ENCODE measurements at regions not wholly inside any gene's neighbourhood (a gene's known extent, or its start where the extent isn't known, plus 50 kb on each side); places are given as distances from the start of the nearest gene placed in this dataset.

DNA sequence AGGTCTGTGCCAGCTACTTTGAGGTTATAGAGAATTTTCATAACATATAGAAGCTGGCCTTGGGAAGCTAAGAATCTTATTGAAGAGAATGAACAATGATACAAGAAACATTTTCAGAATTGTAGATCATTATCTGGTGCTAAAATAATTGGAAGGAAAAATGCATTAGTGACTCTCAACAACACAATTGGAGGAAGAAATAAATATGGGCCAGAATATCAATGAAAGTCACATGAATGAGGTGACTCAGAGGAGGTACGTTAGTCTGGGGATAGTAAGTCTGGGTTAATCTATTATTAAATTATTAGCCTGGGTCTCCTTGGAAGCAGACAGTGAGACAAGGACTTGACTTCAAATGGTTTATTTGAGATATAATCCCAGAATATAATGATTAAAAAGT lies 529.3 kb upstream of the SLIT2 start:
- DNase-seq (ENCODE audit: low read depth) = no peak

DNA sequence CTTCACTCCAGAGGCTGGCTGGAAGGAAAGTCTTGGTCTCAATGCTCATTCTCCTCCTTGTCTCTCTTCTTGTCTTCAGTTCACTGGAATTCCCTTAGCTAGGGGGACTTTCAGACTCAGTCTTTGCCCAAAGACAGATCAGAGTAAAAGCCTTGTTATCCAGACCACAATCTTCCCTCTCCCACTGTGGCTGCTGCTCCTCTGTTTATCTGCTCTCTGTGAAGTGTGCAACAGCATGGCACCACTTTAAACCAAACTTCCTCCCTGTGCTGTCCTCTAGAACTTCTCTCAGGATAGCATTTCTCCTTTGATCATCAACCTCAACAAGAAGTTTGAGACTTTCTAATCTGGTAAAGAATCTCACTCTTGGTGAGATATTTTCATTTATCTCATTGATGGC lies 530.1 kb upstream of the SLIT2 start:
- no peak for DNase-seq (ENCODE audit: low read depth)

DNA sequence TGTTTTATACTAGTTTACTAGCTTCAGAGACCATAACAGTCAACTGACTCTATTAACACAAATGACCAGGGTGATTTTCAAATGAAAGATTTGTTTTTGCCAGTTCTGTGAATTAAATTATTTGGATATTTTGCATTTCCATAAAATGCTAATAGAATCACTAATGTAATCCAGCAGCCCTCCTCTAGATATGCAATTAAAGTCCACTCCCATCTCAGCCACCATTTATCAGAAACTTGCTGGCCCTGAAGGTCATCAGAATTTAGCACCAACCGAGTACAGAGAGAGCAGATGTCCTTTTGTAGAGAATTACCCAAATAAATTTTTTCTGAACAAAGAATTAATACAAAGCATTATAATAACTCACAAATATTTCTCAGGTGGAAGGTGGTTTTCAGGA lies 531.1 kb upstream of the SLIT2 start:
- no peak for DNase-seq (ENCODE audit: low read depth)

DNA sequence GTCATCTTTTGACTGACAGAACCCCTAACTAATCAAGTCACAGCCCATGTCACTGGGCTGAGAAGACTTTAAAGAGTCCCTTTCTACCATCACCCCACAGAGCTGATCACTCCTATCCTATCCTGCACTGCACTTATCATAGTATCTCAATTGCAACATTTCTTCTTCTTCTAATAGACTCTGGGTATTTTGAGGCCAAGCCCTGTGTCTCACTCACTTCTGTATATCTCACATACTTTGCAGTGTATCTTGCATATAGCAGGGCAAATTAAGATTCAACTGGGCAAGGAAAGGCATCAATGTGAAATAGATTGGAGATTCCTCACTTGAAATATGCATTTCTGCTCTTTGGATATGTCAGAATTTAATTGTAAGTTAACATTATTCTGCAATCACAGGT lies 531.5 kb upstream of the SLIT2 start:
- no peak for DNase-seq (ENCODE audit: low read depth)

DNA sequence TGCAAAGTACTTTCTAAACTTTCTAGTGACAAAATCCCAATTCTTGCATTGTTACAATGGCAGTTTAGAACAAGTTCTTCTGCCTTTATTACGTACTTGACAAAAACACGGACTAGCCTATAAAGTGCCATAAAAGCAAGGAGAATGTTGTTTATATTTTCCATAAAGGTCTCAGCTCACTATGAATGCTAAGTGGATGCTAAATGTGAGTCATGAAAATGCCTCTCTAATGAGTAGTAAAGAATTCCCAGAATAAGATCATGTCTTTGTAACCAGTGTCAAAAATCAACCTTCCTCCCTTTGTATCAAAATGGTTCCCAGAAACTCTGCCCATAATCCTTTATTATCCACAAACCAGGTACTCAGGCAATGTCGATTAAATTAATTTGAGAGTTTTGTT lies 539.8 kb upstream of the SLIT2 start:
- DNase-seq (ENCODE audit: low read depth) = peak; percentile 63

DNA sequence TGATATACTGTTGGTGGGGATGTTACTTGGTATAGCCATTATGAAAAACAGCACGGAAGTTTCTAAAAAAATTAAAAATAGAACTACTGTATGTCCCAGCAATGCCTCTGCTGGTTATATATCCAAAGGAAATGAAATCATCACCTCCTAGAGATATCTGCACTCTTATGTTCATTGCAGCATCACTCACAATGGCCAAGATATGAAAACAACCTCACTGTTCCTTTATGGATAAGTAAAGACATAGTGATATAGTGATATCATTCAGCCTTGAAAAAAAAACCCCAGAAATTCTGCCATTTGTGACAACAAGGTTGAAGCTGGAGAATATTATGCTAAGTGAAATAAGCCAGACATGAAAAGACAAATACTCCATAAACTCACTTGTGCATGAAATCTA lies 543.8 kb upstream of the SLIT2 start:
- no peak for DNase-seq (ENCODE audit: low read depth)

DNA sequence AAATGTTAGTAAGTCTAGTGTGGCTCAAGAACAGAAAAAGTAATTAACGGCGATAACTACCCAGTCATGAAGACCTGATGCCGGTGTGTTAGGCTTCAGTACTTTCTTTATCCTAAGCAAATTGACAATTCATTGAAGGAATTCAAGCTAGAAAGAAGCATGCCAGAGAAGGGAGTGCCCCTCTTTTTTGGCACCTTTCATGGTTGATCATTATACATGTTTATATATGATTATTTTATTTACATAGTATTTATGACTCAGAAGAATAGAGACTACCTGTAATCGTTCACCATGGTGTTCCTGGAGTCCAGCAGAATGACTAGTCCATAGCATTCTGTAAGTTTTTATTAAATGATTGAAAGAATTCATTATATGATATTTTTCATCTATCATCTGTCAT lies 548.3 kb upstream of the SLIT2 start:
- DNase-seq (ENCODE audit: low read depth) = no peak

DNA sequence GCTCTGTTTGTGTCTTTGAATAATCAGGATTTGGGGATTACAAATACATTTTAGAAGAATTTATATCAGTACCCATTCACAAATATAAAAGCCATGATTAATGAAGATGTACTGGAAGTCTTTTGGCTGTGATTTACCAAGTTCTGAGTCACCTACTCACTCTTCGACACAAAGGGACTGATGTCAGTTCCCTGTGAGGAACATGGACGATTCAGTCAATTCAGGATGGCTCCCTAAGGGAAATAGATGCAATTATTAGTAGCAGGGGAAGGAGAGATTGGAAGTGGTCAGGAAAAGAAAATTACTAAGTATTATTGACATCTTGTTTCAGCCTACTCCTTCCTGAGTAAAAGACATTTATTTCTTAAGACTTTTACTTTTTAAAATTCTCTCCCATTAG lies 550.7 kb upstream of the SLIT2 start:
- DNase-seq (ENCODE audit: low read depth) = peak; percentile 21

DNA sequence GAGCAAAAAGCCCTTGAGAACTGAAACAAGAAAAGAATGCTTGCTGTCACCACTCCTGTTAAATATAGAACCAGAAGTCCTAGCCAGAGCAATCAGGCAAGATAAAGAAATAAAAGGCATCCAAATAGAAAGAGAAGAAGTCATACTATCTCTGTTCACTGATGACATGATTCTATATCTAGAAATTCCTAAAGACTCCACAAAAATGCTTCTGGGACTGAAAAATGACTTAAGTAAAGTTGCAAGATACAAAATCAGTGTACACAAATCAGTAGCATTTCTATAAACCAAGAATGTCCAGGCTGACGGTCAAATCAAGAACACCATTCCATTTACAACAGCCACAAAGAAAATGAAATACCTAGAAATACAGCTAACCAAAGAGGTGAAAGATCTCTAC lies 552.7 kb upstream of the SLIT2 start:
- no peak for DNase-seq (ENCODE audit: low read depth)

DNA sequence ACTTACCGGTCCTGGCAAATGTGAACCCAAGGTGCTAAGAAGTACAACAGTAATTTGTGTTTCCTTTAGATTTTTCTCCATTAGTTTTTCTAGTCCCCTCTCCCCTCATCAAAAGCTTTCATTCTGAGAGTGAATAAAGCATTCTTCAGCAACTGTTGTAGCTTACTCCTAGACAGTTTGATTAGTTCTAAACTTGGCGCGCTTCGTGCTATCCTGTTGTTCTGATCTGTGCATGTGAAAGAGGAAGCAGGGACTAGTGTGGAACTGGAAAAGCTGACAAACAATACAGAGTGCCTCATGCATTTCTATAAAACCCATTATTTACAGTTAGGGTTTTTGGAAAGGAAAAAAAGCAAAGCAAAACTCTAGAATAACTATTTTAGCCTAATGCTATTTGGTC lies 556.9 kb upstream of the SLIT2 start:
- no peak for DNase-seq (ENCODE audit: low read depth)

DNA sequence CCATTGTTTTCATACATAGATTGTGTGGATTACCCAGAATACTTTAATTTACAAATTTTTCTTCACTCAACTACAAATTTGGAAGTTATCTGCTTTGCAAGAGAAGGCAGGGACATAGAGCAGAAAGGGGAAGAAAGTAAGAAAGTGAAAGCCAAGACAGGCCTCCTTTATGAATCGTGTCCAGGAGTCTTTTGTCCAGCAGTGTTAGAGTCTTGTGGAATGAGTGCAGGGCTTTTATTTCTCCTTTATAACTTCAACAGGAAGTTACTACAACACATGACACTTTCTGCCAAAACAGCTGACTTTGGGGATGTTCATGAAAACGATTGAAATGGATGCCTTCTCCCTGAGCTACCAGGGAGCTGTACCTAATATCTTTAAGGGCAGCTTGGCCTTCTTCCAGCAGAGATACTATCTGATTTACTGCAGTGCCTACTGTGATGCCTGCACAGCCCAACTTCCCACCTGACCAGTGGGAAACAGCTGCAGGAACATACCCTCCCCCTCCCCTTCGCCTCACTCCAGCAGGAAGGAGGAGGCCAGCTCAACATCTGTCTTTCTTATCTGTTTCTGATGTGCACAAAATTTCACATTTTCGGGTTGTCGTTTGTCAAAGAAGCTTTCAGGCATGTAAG lies 557.7 kb upstream of the SLIT2 start:
- DNase-seq (ENCODE audit: low read depth) = peak; percentile 8

DNA sequence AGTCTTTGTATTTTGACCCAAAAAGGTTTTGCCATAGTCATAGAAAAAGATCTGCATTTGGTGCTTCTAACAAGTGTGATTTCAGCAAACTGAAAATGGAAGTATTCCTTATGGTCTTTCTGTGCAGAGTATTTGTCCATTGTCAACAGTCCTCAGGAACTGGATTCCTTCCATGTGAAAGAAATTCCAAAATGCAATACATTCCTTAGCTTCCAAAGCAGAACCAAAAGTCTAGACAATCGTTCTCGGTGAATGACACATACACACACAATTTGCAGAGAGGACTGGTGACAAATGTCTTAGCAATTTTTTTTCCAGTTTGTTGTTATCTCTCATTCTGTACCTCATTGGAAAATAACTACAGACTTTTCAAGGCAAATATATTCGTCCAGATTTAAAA lies 562.2 kb upstream of the SLIT2 start:
- peak; percentile 59 for DNase-seq (ENCODE audit: low read depth)

DNA sequence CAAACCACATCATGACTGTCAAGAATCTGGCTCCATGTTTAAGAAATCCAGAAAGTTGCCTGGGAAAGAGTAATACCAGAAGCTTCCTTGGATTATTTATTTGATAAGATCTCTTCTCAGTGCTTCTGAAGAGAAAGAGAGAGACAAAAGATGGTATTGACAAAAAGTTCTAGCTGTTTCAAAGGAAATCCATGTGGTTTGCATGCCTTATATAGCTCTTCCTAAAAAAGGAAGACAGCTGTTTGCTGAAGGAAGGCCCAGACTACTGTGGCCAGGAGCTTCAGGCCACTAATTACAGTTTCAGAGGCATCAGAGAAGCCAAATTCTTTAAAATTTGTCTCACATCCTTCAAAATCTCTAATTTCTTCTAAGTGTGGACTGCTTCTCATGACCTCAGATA lies 565.2 kb upstream of the SLIT2 start:
- DNase-seq (ENCODE audit: low read depth) = no peak

DNA sequence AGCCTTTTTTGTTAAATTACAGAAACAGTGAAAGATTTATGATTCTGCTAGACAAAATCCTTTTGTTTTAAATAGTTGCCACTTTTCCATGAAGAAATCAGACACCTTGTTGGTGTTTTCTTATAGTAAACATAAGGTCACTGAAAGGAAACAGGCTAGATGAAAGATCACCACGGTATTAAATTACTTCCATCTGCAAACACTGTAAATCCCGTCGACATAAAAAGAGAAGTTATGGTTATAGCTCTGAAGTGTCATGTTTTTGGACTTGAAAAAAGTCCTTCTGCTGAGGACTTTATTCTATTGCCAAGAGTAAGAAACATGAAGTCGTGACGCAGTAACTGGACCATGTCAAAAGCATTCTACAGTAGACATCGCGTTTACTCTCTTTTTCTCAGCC lies 567.6 kb upstream of the SLIT2 start:
- DNase-seq (ENCODE audit: low read depth) = no peak

DNA sequence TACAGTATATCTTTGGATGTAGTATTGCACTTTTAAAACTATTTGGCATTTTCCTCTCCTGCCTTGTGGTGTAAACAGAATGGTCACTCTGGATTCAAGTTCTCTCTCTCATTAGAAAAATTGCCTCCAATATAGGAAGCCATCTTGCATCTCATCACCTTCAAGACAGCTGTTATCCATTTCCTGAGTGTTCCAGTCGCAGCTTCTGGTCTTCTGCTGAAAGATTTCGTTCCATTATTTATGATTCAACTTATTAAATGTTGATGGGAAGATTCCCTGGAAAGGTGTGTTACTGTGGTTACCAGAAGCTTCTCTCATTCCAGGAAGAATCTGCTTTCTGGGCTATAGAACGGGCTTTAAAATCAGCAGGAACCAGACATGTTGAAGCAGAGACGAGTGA lies 568.3 kb upstream of the SLIT2 start:
- no peak for DNase-seq (ENCODE audit: low read depth)

DNA sequence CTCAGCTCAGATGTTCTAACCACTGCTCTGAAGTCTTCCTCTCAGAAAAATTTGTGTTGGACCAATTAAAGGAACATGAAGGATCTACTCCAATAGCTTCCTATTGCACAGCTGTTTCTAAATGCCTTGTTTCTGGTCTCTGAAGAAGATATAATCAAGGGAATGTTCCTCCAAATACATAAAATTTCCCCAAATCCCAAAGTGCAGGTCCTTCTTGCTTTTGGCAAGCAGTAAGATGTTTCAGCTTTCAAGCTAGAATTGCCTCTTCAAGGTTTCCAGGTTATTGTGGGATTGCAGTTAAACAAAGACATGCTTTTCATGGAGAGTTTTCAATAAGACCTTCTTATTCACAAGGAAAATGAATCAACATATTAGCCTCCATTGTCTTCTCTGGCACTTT lies 574.5 kb upstream of the SLIT2 start:
- DNase-seq (ENCODE audit: low read depth) = no peak

DNA sequence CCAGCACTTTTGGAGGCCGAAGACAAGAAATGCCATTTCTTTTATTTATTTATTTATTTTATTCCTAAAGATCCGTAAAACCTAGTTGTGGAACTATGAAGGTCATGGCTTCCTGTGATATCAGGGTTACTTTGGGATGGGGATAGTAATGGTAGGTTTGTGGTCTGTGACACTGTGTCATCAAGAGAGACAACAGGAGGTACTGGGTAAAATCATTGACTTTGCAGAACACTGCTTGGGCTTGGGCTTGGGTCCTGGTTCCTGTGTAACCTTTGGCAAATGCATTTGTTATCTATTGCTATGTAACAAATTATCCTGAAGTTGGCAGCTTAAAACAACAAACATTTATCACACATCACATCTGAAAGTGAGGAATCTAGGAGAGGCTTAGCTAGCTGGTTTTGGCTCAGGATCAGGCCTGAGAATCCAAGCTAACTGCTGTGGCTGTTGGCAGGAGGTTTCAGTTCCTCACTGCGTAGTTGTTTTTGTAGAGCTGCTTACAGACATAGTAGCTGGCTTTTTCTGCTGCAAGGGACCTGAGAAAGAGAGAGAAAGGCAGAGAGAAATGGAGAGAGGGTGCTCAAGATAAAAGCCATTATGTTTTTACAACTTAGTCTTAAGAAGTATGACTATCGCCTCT lies 576.4 kb upstream of the SLIT2 start:
- DNase-seq (ENCODE audit: low read depth) = no peak

DNA sequence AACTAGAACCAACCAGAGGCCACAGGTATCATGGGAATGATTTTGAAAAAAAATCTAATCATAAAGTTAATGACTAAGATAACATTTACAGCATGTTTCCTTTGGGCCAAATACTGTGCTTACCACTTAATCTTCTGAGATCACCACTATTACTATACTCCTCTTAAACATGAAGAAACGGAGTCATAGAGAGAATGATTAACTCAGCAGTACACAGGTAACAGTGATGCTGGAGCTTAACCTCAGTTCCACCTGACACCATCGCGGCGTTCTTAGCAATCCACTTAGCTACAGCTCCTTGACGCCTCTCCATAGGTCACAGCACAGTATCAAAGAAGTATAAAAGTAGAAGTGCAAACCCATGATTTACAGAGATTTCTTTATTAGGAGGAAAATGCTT lies 592.6 kb upstream of the SLIT2 start:
- DNase-seq (ENCODE audit: low read depth) = no peak

DNA sequence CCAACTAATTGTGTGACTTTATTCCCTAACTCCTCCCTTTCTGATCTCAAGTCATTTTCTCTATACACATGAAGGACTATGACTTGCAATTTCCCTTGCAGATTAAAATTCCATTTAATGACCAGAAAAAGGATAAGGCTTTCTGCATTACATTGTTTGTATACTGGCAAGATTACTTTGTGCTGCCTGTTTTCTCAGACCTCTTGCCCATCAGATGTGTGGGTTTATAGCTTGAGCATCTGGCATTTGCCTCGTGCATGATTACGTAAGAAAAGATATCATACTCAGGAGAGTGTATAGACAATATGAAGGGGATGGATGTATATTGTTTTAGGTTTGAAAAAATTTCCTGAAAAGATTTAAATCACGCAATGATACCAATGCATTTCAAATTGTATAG lies 593.8 kb upstream of the SLIT2 start:
- DNase-seq (ENCODE audit: low read depth) = no peak

DNA sequence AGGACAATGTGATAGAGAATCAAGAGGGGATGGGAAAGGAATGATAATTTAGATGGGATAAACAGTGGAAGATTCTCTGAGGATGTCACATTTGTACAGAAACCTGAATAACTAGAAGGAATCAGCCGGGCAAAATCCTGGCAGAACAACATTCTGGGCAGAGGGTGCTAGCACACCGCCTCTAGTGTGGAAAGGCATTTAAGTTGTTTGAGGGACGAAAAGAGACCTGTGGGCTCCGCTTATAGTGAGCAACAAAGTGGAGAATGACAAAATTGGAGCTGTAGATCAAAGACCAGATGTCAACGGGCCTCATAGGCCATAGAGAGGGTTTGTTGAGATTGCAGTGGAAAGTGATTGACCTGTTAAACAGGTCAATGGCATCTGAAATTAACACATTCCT lies 596.0 kb upstream of the SLIT2 start:
- DNase-seq (ENCODE audit: low read depth) = no peak

DNA sequence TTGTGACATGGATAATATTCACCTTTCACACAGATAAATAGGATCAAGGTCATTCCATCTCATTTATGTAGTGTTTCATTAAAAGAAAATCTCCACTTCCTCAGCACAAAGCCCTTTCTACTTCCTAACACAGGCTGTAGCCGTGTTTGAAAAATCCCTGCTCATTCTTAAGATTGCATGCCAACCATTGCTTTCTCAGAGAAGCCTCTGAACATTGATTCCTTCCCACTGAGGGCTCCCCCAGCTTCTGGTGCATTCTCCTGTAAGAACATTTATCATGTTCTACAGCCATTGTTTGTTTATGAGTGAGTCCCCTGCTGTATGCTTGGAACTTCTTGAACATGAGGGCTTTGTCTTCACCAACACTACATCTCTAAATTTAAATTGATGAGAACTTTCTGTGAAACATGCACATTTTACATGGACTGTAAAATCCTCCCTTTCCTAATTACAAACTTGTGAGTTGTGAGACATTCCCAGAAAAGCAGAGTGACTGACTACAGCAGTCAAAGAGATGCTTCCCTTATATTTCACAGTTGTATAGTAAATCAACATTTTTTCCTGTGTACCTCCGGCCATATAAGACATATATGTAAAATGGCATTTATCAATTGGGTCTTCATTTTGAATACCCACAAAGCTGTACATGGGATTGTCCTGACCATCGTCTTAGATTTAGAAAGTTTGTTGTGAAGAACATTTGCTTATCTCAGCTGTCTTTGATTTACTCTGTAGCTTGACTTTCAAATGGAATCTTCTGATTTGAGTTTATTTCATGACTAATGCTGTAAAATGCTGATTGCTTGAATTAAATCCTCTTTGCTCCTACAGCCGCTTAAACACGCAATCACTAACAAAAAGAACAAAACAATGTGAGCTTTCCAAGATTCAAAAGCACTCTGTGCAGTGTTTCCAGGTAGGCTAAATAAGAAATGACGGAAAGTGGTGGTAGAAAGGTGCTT lies 600.5 kb upstream of the SLIT2 start:
- DNase-seq (ENCODE audit: low read depth) = no peak

DNA sequence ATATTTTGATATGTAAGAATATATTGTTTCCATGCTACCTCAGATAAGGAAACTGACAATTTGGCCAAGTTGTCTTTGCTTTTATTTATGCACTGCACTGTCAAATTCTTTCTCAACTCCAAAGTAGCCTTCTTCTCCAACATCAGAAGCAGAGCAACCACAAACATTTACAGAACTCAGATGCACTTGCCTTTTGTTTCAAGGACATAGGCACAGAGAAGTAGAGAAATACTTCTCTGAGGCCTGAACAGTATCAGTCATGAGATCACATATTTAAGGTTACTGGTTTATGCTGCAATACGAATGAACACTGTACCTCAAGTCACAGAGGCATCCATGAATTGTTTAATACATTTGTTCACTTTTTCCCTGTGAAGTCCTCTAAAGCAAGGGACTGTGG lies 606.1 kb upstream of the SLIT2 start:
- DNase-seq (ENCODE audit: low read depth) = no peak

DNA sequence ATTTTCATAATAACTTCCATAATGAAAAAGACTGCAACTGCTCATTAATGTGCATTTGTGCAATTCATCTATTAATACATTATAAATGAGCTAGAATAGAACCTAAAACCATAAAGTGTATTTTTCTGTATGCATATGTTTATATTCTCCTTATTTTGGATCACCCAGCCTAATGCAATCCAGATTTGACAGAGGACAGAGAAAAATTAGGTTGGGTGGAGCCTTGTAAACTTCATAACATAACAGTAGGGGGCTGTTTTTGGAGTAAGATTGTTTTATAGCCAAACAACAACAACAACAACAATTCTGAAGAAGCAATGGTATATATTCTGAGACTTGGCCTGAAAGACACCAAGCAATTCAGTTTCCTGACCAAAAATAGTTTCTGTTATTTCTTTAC lies 615.3 kb upstream of the SLIT2 start:
- no peak for DNase-seq (ENCODE audit: low read depth)
